DOHH2 (cell line): ENCODE measurements at regions not wholly inside any gene's neighbourhood (a gene's known extent, or its start where the extent isn't known, plus 50 kb on each side); places are given as distances from the start of the nearest gene placed in this dataset.

ENCODE experiments used
- H3F3A ChIP-seq: fragments of 200-600 bp; sonication (generic), shearing (Covaris generic); 2 replicates; pipeline ENCODE4 v1.6.0; 2016; ENCODE audit warnings: antibody characterized with exemption, mild to moderate bottlenecking; ENCODE audit not compliant: control insufficient read depth, insufficient read depth
- H3K27ac ChIP-seq: fragments of 200-600 bp; sonication (generic); 2 replicates; pipeline ENCODE4 v1.5.1; 2014; ENCODE audit warnings: low read depth, mild to moderate bottlenecking, low read length, moderate library complexity
- H3K27me3 ChIP-seq: fragments of 200-600 bp; sonication (generic); 2 replicates; pipeline ENCODE4 v1.6.1; 2014; ENCODE audit warnings: mild to moderate bottlenecking, low read length, mixed read lengths; ENCODE audit not compliant: control insufficient read depth
- H3K36me3 ChIP-seq: fragments of 200-600 bp; sonication (generic); 2 replicates; pipeline ENCODE4 v1.6.1; 2014; ENCODE audit warnings: mild to moderate bottlenecking, low read length, moderate library complexity, mixed read lengths; ENCODE audit not compliant: control insufficient read depth
- H3K4me1 ChIP-seq: fragments of 200-600 bp; sonication (generic); 2 replicates; pipeline ENCODE4 v1.6.1; 2014; ENCODE audit warnings: mild to moderate bottlenecking, low read length, mixed read lengths; ENCODE audit not compliant: control insufficient read depth
- H3K4me2 ChIP-seq: fragments of 200-600 bp; sonication (generic); 2 replicates; pipeline ENCODE4 v1.6.0; 2014; ENCODE audit warnings: mild to moderate bottlenecking, low read length, moderate library complexity
- H3K4me3 ChIP-seq: fragments of 200-600 bp; sonication (generic); 2 replicates; pipeline ENCODE4 v1.5.1; 2014; ENCODE audit warnings: mild to moderate bottlenecking, low read length, mixed read lengths
- H3K79me2 ChIP-seq: fragments of 200-600 bp; sonication (generic); 2 replicates; pipeline ENCODE4 v1.6.1; 2014; ENCODE audit warnings: mild to moderate bottlenecking, low read length, mixed read lengths; ENCODE audit not compliant: control insufficient read depth
- H3K9me2 ChIP-seq: fragments of 200-600 bp; sonication (generic); replicated peaks from 2 replicates; pipeline ENCODE4 v1.6.1; 2014; ENCODE audit warnings: mild to moderate bottlenecking, low read length, mixed read lengths; ENCODE audit not compliant: control insufficient read depth
- H3K9me3 ChIP-seq: fragments of 200-600 bp; sonication (generic); 2 replicates; pipeline ENCODE4 v1.6.1; 2014; ENCODE audit warnings: antibody characterized with exemption, low read length, mixed read lengths; ENCODE audit not compliant: control insufficient read depth, insufficient read depth
- H4K20me1 ChIP-seq: fragments of 200-600 bp; sonication (generic); 2 replicates; pipeline ENCODE4 v1.6.0; 2014; ENCODE audit warnings: low read depth, mild to moderate bottlenecking, antibody characterized with exemption, low read length, moderate library complexity; ENCODE audit not compliant: control insufficient read depth, insufficient read depth
- EZH2phosphoT487 ChIP-seq: fragments of 200-600 bp; sonication (generic); IDR thresholded peaks from 2 replicates; pipeline ENCODE4 v1.6.1; 2017; ENCODE audit warnings: borderline replicate concordance, mild to moderate bottlenecking, antibody characterized with exemption, low read length, moderate library complexity, mixed read lengths
- TF ChIP-seq, protein P1 (sequence below): fragments of 200-600 bp; sonication (generic); IDR thresholded peaks from one replicate; pipeline ENCODE4 v1.5.1; 2014; ENCODE audit warnings: antibody characterized with exemption, mild to moderate bottlenecking, low read depth, low read length; ENCODE audit not compliant: poor library complexity, severe bottlenecking

DNA sequence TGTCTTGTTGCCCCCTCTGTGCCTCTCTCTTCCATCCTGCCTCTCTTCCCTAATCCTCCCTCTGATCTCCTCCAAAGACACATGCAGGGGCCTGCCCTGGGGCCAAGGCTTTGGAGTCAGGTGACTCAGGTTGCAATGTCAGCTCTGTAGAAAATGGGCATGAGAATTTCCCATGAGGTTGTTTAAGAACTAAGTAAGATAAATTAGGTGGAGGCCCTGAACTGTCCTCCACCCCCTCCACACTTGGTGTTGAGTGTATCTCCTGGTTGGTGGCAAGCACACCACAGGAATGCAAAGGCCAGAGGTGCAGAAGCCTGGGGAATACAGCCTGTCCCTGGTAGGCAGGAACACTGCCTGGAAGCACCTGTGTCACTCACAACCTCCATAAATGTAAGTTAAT is 63.9 kb upstream of the GRIK3 start:
- Histone ChIP-seq H3K4me1 (peaks cover 11% of the 10 kb centered on the region), H3K79me2 (no peaks in the 10 kb centered on the region), H3K4me2 (no peak overlapping the region), H3K27me3 (peaks cover 3% of the 10 kb centered on the region; the same call in 1 of the 2 replicates), H3K27ac (no peak overlapping the region), H3K9me2 (no peaks in the 10 kb centered on the region), H3K4me3 (no peak overlapping the region), H3K36me3 (no peaks in the 10 kb centered on the region), H3F3A (no peaks in the 10 kb centered on the region), H3K9me3 (no peaks in the 10 kb centered on the region), H4K20me1 (no peaks in the 10 kb centered on the region)
- TF ChIP-seq, protein P1, sequence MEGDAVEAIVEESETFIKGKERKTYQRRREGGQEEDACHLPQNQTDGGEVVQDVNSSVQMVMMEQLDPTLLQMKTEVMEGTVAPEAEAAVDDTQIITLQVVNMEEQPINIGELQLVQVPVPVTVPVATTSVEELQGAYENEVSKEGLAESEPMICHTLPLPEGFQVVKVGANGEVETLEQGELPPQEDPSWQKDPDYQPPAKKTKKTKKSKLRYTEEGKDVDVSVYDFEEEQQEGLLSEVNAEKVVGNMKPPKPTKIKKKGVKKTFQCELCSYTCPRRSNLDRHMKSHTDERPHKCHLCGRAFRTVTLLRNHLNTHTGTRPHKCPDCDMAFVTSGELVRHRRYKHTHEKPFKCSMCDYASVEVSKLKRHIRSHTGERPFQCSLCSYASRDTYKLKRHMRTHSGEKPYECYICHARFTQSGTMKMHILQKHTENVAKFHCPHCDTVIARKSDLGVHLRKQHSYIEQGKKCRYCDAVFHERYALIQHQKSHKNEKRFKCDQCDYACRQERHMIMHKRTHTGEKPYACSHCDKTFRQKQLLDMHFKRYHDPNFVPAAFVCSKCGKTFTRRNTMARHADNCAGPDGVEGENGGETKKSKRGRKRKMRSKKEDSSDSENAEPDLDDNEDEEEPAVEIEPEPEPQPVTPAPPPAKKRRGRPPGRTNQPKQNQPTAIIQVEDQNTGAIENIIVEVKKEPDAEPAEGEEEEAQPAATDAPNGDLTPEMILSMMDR: no peak
- TF ChIP-seq EZH2phosphoT487: no peak

DNA sequence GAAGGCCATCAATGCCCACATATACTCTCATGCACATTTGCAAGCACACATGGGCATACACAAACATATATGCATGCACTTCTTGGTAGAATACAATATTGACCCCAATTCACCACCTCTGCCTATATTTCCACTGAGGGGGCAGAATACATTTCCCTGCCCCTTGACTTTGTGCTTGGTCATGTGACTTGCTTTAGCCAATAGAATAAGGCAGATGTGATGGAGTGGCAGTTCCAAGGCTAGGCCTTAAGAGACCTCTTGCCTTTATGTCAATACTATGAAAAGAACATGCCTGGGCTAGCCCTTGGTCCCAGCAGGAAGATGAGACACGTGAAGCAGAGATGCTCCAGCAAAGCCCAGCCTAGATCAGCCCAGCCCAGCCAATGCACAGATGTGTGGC is 66.0 kb upstream of the GRIK3 start:
- Histone ChIP-seq H4K20me1 (no peaks in the 10 kb centered on the region), H3K4me3 (no peak overlapping the region), H3K27ac (no peak overlapping the region), H3K4me1 (no peaks in the 10 kb centered on the region), H3K27me3 (no peaks in the 10 kb centered on the region), H3K4me2 (no peak overlapping the region), H3F3A (no peaks in the 10 kb centered on the region), H3K79me2 (no peaks in the 10 kb centered on the region), H3K9me2 (no peaks in the 10 kb centered on the region), H3K9me3 (no peaks in the 10 kb centered on the region), H3K36me3 (no peaks in the 10 kb centered on the region)
- TF ChIP-seq, protein P1: no peak
- no peak for TF ChIP-seq EZH2phosphoT487

DNA sequence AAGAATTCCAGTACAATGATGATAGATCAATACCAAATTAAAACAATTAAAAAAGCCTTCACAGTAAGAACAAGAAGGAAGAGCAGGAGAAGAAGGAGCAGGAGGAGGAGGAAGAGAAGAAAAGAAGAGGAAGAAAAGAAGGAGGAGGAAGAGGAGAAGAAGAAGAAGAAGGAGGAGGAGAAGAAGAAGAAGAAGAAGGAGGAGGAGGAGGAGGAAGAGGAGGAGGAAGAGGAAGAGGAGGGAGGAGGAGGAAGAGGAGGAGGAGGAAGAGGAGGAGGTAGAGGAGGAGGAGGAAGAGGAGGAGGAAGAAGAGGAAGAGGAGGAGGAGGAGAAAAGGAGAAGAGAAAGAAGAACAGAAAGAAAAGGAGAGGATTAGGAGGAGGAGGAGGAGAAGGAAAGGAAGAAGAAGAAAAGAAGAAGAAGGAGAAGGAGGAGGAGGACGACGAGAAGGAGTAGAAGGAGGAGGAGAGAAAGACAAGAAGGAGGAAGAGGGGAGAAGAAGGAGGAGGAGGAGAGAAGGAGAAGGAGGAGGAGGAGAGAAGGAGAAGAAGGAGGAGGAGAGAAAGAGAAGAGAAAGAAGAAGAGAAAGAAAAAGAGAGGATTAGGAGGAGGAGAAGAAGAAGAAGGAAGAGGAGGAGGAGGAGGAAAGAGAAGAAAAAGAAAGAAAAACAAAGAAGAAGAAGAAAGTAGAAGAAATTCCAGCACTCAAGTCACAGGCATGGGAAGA is 68.5 kb upstream of the GRIK3 start:
- Histone ChIP-seq H3K4me2 (no peak overlapping the region), H3K4me3 (no peak overlapping the region), H3K4me1 (no peaks in the 10 kb centered on the region), H3K9me2 (no peaks in the 10 kb centered on the region), H3K27ac (no peak overlapping the region), H3K36me3 (no peaks in the 10 kb centered on the region), H3F3A (no peaks in the 10 kb centered on the region), H3K79me2 (no peaks in the 10 kb centered on the region), H3K9me3 (no peaks in the 10 kb centered on the region), H4K20me1 (no peaks in the 10 kb centered on the region), H3K27me3 (no peaks in the 10 kb centered on the region)
- TF ChIP-seq EZH2phosphoT487: no peak
- TF ChIP-seq, protein P1: no peak
